ENCODE measurements at regions not wholly inside any gene's neighbourhood (a gene's known extent, or its start where the extent isn't known, plus 50 kb on each side); places are given as distances from the start of the nearest gene placed in this dataset.

- Histone ChIP-seq H3K9me3 (replicated peaks; ENCODE audit: control insufficient read depth, insufficient read depth, low read length) (no peaks in the 10 kb centered on the region; the same call in 2 of the 3 replicates), H3K9ac (ENCODE audit: control insufficient read depth, insufficient read depth, low read length) (peak overlapping the region; percentile 54), H3K27ac (ENCODE audit: control insufficient read depth, insufficient read depth) (peak overlapping the region; percentile 91), H4K20me1 (ENCODE audit: control insufficient read depth, insufficient read depth) (no peaks in the 10 kb centered on the region), H3K4me3 (peak overlapping the region; percentile 55), H3K27me3 (replicated peaks in 1 of 2; ENCODE audit: control insufficient read depth in 2 of 2, insufficient read depth in 2 of 2, low read length in 1 of 2) (no peaks in the 10 kb centered on the region), H3K36me3 (ENCODE audit: control insufficient read depth in 2 of 2, insufficient read depth in 2 of 2, low read length in 1 of 2) (no peaks in the 10 kb centered on the region), H3K4me1 (ENCODE audit: control insufficient read depth, insufficient read depth, low read length) (peaks cover 19% of the 10 kb centered on the region), H2AFZ (ENCODE audit: control insufficient read depth, low read depth, low read length) (peak overlapping the region; percentile 31), H3K79me2 (ENCODE audit: control insufficient read depth, insufficient read depth, low read length) (peaks cover 4% of the 10 kb centered on the region), H3K4me2 (ENCODE audit: control insufficient read depth, insufficient read depth) (peak overlapping the region; percentile 77)
- no peak for FAIRE-seq
- TF ChIP-seq ZBTB40 (IDR thresholded peaks at IDR 0.05; ENCODE audit: borderline replicate concordance) = peak; percentile 66; the same call in 1 of the 2 replicates
- TF ChIP-seq, protein P1, sequence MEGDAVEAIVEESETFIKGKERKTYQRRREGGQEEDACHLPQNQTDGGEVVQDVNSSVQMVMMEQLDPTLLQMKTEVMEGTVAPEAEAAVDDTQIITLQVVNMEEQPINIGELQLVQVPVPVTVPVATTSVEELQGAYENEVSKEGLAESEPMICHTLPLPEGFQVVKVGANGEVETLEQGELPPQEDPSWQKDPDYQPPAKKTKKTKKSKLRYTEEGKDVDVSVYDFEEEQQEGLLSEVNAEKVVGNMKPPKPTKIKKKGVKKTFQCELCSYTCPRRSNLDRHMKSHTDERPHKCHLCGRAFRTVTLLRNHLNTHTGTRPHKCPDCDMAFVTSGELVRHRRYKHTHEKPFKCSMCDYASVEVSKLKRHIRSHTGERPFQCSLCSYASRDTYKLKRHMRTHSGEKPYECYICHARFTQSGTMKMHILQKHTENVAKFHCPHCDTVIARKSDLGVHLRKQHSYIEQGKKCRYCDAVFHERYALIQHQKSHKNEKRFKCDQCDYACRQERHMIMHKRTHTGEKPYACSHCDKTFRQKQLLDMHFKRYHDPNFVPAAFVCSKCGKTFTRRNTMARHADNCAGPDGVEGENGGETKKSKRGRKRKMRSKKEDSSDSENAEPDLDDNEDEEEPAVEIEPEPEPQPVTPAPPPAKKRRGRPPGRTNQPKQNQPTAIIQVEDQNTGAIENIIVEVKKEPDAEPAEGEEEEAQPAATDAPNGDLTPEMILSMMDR (IDR thresholded peaks at IDR 0.05 in 2 of 3, conservative IDR thresholded peaks at IDR 0.05 in 1 of 3; ENCODE audit: control insufficient read depth in 2 of 3, extremely low read depth in 1 of 3, insufficient read depth in 1 of 3, low read depth in 3 of 3, low read length in 3 of 3) = no peak
- ATAC-seq = no peak
- ChIA-PET RAD21 (ENCODE audit: unreplicated experiment) (interaction anchor here (0.8 kb wide), 1 partner anchor 851 kb away, joined by 3 read pairs; no protein-coding TSS in a partner anchor), POLR2A (interaction anchor here (1.5 kb wide), 1 partner anchor 71 kb away, joined by 3 read pairs; no protein-coding TSS in a partner anchor), CTCF (interaction anchor here (0.6 to 1.5 kb wide), 4 partner anchors 13 to 727 kb away, joined by 3 to 5 read pairs (median 3); no protein-coding TSS in a partner anchor), SMC1A (ENCODE audit: uncharacterized antibody, unreplicated experiment) (interaction anchor here (0.9 to 1.6 kb wide), 5 partner anchors 18 to 849 kb away, joined by 3 to 6 read pairs (median 3); no protein-coding TSS in a partner anchor)
- in situ Hi-C loops (cut with MboI) = loop anchor here (5.0 kb wide), 1 partner anchor 848 kb away; the partner anchor contains the start of gene ALCAM
- DNase-seq (ENCODE audit: low read depth, low spot score) = no peak
- 1% methylated on average over 4 of the region's 4 CpGs for WGBS (ENCODE audit: insufficient coverage, insufficient replicate concordance, low lambda C conversion rate, missing lambda C conversion rate)
- intact Hi-C loops (cut with micrococcal nuclease; ENCODE audit: unreplicated experiment) = loop anchor here (5.0 kb wide), 1 partner anchor 242 kb away; no protein-coding TSS in a partner anchor
- no TSS peak for BruUV-seq (replicated peaks)
Observed at GRCh38 chr3:104519468-104520227, 847.1 kb upstream of the ALCAM start.
